Omental fat pad (tissue), 3 donors: ENCODE measurements at regions not wholly inside any gene's neighbourhood (a gene's known extent, or its start where the extent isn't known, plus 50 kb on each side); places are given as distances from the start of the nearest gene placed in this dataset.
"Not testable (repeated sequence)": the region's sequence is repeated elsewhere in the genome, so short reads cannot be mapped to it uniquely, and the experiment has no call there.

Source experiments
- ATAC-seq: fragments of 150-250 bp; one replicate; pipeline ENCODE4 v1.9.1; 2016; ENCODE audit warnings: mild to moderate bottlenecking, moderate library complexity; ENCODE audit not compliant: low FRiP score
- DNase-seq: peaks from one replicate; pipeline ENCODE4 v3.0.0-alpha.2; 2019; ENCODE audit warnings: low spot score
- TF ChIP-seq, protein P1 (sequence below), 3 donors: fragments of 450-650 bp; IDR thresholded peaks; one replicate each; pipeline ENCODE4 v1.5.1; 2016 to 2017; ENCODE audit warnings: antibody characterized with exemption in 3 of 3, mild to moderate bottlenecking in 3 of 3, moderate library complexity in 2 of 3

DNA sequence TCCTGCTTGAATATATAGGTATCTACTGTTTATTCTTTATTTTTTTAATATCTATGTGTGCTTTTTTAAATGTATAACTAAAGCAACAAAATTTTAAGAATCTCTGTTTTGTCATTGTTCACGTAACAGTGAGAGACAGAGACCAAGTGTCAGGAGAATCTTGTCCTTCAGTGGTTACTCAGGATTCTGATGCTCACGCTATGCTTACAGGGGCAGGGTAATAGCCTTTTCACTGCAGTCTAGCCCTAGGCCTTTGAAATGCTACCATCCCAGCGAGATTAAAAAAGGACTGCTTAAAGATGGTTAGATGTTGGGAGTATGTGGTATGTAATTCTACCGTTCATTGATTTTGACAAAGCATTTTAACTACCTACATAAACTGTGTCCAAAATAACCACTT lies 71.6 kb upstream of the EGFR start:
- no peak for DNase-seq
- no peak for ATAC-seq
- TF ChIP-seq, protein P1, sequence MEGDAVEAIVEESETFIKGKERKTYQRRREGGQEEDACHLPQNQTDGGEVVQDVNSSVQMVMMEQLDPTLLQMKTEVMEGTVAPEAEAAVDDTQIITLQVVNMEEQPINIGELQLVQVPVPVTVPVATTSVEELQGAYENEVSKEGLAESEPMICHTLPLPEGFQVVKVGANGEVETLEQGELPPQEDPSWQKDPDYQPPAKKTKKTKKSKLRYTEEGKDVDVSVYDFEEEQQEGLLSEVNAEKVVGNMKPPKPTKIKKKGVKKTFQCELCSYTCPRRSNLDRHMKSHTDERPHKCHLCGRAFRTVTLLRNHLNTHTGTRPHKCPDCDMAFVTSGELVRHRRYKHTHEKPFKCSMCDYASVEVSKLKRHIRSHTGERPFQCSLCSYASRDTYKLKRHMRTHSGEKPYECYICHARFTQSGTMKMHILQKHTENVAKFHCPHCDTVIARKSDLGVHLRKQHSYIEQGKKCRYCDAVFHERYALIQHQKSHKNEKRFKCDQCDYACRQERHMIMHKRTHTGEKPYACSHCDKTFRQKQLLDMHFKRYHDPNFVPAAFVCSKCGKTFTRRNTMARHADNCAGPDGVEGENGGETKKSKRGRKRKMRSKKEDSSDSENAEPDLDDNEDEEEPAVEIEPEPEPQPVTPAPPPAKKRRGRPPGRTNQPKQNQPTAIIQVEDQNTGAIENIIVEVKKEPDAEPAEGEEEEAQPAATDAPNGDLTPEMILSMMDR (IDR thresholded peaks at IDR 0.05): no peak

DNA sequence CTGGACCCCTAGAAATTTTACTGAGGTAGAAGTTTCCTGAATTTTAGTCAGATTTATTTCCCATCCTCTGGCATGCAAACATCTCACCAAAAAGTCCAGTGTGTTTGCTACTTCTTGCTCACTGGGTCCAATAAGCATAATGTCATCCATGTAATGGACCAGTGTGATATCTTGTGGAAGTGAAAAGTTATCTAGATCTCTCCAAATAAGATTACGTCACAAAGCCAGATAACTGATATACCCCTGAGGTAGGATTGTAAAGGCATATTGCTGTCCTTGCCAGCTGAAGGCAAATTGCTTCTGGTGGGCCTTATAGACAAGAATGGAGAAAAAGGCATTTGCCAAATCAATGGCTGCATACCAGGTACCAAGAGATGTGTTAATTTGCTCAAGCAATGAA lies 69.3 kb upstream of the EGFR start:
- not testable (repeated sequence) for ATAC-seq, DNase-seq

DNA sequence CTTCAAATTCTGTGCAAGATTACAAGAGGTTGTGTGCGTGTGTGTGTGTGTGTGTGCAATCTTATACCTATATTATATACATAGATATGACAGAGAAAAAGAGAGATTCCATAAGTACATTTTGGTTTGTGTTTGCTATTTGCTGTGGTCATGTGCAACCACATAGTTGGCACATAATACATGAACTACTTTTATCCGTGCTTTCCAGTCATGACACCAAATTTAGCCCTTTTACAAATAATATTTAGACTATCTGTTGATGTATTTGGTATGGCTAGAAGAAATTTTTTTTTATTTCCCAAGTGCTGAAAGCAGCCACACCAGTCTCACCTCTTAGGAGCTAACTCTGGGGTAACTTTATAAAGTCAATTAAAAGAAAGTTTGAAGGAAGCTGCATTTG lies 63.5 kb upstream of the EGFR start:
- TF ChIP-seq, protein P1 (IDR thresholded peaks at IDR 0.05): no peak
- DNase-seq: no peak
- ATAC-seq: no peak

- TF ChIP-seq, protein P1 (IDR thresholded peaks at IDR 0.05): no peak
Observed at GRCh38 chr7:54955696-54956420, 63.0 kb upstream of the EGFR start.

DNA sequence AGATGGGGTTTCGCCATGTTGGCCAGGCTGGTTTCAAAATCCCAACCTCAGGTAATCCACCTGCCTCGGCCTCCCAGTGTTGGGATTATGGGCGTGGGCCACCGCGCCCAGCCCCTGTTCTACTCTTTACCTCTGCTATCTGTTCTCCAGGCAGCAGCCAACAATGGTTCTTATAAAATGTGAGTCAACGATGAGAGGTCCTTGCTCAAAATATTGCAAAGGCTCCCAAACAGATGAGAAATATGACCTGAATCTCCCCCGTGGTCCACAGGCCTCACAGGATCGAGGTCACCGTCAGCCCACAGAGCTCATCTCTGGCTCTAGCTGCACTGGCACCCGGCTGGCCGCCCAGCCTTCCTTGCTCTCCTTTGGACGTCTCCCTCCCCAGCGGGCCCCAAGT lies 62.0 kb upstream of the EGFR start:
- TF ChIP-seq, protein P1 (IDR thresholded peaks at IDR 0.05): no peak
- ATAC-seq (no peak), DNase-seq (no peak)

More at GRCh38 chr7:54955696-54956420, 63.0 kb upstream of the EGFR start:
- DNase-seq (no peak), ATAC-seq (no peak)

DNA sequence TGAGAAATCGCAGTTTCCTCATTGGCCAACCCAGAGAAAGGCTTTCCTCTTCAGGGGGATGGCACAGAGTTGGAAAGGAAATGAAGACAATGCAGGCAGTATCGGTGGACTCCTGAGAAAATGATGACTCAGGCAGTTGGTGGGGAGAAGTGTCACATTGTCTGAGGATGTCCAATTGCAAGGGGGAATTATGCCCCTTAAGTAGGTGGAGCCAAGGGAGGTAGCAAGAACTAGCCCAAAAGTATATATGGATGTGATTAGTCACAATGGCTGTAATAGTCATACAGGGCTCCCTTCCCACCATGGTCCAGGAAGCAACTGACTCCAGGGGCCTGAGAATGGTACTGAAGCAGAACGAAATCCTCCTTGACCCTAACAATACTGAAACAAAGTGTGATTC lies 58.3 kb upstream of the EGFR start:
- ATAC-seq (no peak), DNase-seq (no peak)
- TF ChIP-seq, protein P1 (IDR thresholded peaks at IDR 0.05): no peak

GRCh38 chr7:54961391-54961790 lies 57.4 kb upstream of the EGFR start:
- TF ChIP-seq, protein P1 (IDR thresholded peaks at IDR 0.05): no peak
- DNase-seq: no peak
- ATAC-seq: no peak
